ENCODE measurements at regions not wholly inside any gene's neighbourhood (a gene's known extent, or its start where the extent isn't known, plus 50 kb on each side); places are given as distances from the start of the nearest gene placed in this dataset.

GRCh38 chr4:141473026-141473540 lies 163.3 kb upstream of the IL15 start:
- TF ChIP-seq CTCF (IDR thresholded peaks at IDR 0.05) (no peak), EP300 (IDR thresholded peaks at IDR 0.05; ENCODE audit: borderline replicate concordance in 1 of 2, low read depth in 1 of 2, low read length in 1 of 2) (no peak; a peak in 1 of 4 replicates), EZH2phosphoT487 (IDR thresholded peaks at IDR 0.05; ENCODE audit: borderline replicate concordance, low read depth) (no peak)

All from SK-N-SH (cell line).